Brain microvascular endothelial cell (primary cell): ENCODE measurements at regions not wholly inside any gene's neighbourhood (a gene's known extent, or its start where the extent isn't known, plus 50 kb on each side); places are given as distances from the start of the nearest gene placed in this dataset.
"Not testable (repeated sequence)": the region's sequence is repeated elsewhere in the genome, so short reads cannot be mapped to it uniquely, and the experiment has no call there.

Source experiments
- DNase-seq: peaks from one replicate; pipeline ENCODE4 v3.0.0-alpha.2; 2020
- H3K27ac ChIP-seq: fragments of 250-450 bp; sonication (Bioruptor Pico); 2 replicates; pipeline ENCODE4 v1.5.1; 2020; ENCODE audit warnings: mild to moderate bottlenecking, moderate library complexity
- H3K27me3 ChIP-seq: fragments of 250-450 bp; sonication (Bioruptor Pico); replicated peaks from 2 replicates; pipeline ENCODE4 v1.5.1; 2020; ENCODE audit warnings: mild to moderate bottlenecking
- H3K36me3 ChIP-seq: fragments of 250-450 bp; sonication (Bioruptor Pico); replicated peaks from 2 replicates; pipeline ENCODE4 v1.5.1; 2020; ENCODE audit warnings: mild to moderate bottlenecking
- H3K4me3 ChIP-seq: 2 replicates; pipeline ENCODE4 v1.5.1; 2011; ENCODE audit warnings: low read depth, mild to moderate bottlenecking, control low read depth, low read length, moderate library complexity
- CTCF ChIP-seq: IDR thresholded peaks from 2 replicates; pipeline ENCODE4 v1.5.1; 2011; ENCODE audit warnings: low read depth, mild to moderate bottlenecking, moderate library complexity, low read length, control low read depth, inconsistent platforms; ENCODE audit errors: missing control alignments
- in situ Hi-C: cut with HindIII; loops from 2 replicates; pipeline ENCODE4 v1.10.0; 2017; ENCODE audit warnings: low sequenced_read_pairs, low pct_ligation_motif_present

DNA sequence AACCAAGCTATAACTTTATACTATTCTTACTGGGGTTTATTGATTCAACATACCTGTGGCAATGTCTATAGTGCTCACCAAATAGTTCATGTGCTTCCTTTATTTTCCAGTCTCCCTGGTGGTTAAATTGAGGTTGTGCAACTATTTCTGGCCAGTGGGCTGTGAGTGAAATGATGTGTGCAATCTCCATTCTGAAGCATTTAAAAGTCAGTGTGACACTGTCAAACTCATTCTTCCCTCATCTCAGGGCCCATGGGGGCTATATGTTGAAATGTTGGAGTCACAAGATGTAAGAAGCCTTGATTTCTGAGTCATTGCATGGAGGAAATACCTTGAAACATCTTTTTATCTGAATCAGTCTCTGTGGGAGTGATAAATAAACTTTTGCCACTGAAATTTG lies 414.3 kb upstream of the RPS6KA3 start:
- no peak for DNase-seq
- no peaks in the 10 kb centered on the region for H3K27me3 ChIP-seq
- H3K4me3 ChIP-seq, result no peak overlapping the region
- no peak overlapping the region for H3K27ac ChIP-seq
- TF ChIP-seq CTCF, result no peak
- H3K36me3 ChIP-seq, result no peaks in the 10 kb centered on the region
- in situ Hi-C loops, result no loop called here

- in situ Hi-C loops, result no loop called here
- no peak for DNase-seq
Measured at GRCh38 chrX:20672476-20672875, 405.8 kb upstream of the RPS6KA3 start.

GRCh38 chrX:20671746-20672145 lies 405.0 kb upstream of the RPS6KA3 start:
- H3K36me3 ChIP-seq, H3K27ac ChIP-seq, DNase-seq, H3K27me3 ChIP-seq, H3K4me3 ChIP-seq, in situ Hi-C loops: not testable (repeated sequence)

More at GRCh38 chrX:20672476-20672875, 405.8 kb upstream of the RPS6KA3 start:
- no peak for TF ChIP-seq CTCF
- no peaks in the 10 kb centered on the region for H3K27me3 ChIP-seq
- no peak overlapping the region for H3K4me3 ChIP-seq
- H3K27ac ChIP-seq, result no peak overlapping the region
- H3K36me3 ChIP-seq, result no peaks in the 10 kb centered on the region

DNA sequence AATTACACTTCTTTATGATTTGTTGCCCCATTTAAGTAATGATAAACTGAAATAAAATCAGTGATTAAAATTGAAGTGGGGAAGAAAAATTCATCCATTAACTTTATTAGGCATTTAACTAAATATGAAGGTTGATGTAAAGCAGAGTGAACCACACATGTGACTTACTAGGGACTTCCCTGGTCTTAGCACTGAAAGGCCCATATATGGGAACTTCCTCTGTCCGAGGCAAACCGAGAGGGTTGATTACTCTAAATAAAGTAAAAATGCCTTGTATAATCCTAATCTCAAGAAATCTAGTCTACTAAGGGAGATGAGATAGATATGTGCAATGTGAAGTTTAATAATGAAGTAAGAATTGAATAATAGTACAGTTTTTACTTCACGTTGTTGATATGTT lies 403.9 kb upstream of the RPS6KA3 start:
- no peaks in the 10 kb centered on the region for H3K27me3 ChIP-seq
- H3K4me3 ChIP-seq, result no peak overlapping the region
- no peaks in the 10 kb centered on the region for H3K36me3 ChIP-seq
- no peak overlapping the region for H3K27ac ChIP-seq
- no peak for TF ChIP-seq CTCF
- no peak for DNase-seq
- in situ Hi-C loops, result no loop called here

GRCh38 chrX:20668550-20668949 lies 401.8 kb upstream of the RPS6KA3 start:
- Histone ChIP-seq H3K27ac (no peak overlapping the region), H3K36me3 (no peaks in the 10 kb centered on the region), H3K4me3 (no peak overlapping the region), H3K27me3 (no peaks in the 10 kb centered on the region)
- in situ Hi-C loops, result no loop called here
- no peak for DNase-seq
- no peak for TF ChIP-seq CTCF

DNA sequence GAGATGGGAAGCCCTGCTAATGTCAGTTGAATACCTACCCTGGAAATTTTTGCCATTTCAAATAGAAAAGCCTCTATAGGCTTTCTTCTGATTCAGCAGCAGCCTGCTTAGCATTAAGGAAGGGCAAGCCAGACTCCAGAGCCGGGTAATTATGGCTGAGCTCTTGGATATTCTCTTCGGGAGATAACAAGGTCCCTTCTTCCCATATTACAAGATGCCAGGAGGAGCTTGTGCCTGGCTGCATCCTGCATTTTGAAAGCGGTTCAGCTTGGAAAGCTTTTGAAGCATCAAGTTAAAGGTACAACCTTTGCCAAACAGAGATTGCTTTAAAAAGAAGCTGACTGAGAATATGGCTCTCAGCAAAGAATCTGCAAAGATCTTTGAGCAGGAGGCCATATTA lies 399.6 kb upstream of the RPS6KA3 start:
- Histone ChIP-seq H3K27me3 (no peaks in the 10 kb centered on the region), H3K36me3 (no peaks in the 10 kb centered on the region), H3K4me3 (no peak overlapping the region), H3K27ac (no peak overlapping the region)
- TF ChIP-seq CTCF, result no peak
- no peak for DNase-seq
- in situ Hi-C loops, result no loop called here
